HepG2 (cell line): ENCODE measurements at regions not wholly inside any gene's neighbourhood (a gene's known extent, or its start where the extent isn't known, plus 50 kb on each side); places are given as distances from the start of the nearest gene placed in this dataset.

Experiments used
- ATAC-seq: fragments of 200-7000 bp; cut with Tn5 transposase; 3 replicates; pipeline ENCODE4 v1.9.1; 2020; ENCODE audit warnings: mild to moderate bottlenecking, moderate library complexity
- BruUV-seq: library from RNA; stranded (reverse); fragments of 400-500 nt; replicated peaks from 2 replicates; lab custom pipeline; 2021; lab: Mats Ljungman, UMichigan
- CTCF ChIA-PET: fragments of 300-600 bp; formaldehyde crosslinking; extraction: SDS; loops from one replicate; lab custom pipeline; 2021; ENCODE audit warnings: low total read pairs, inconsistent platforms, low intra/inter-chr PET ratio; lab: Yijun Ruan, JAX
- POLR2A ChIA-PET: fragments of 350-600 bp; sonication (Branson Sonifier 250); formaldehyde crosslinking; loops from one replicate; lab custom pipeline; 2020; ENCODE audit warnings: antibody characterized with exemption, inconsistent platforms; lab: Yijun Ruan, JAX
- DNase-seq: peaks from one replicate; pipeline ENCODE4 v3.0.0-alpha.2; 2015; ENCODE audit warnings: low spot score
- FAIRE-seq: peaks from 3 replicates; lab custom pipeline; 2011; peaks lifted over from hg19 to GRCh38; lab: Jason Lieb, UNC
- H2AFZ ChIP-seq: one replicate; pipeline ENCODE4 v1.6.1; 2011; ENCODE audit warnings: low read length, inconsistent platforms
- H3K27ac ChIP-seq: fragments of 300-600 bp; 3 replicates; pipeline ENCODE4 v1.8.0; 2011; ENCODE audit warnings: mixed run types, mild to moderate bottlenecking, mixed read lengths, low read length, inconsistent platforms; ENCODE audit not compliant: insufficient read depth; ENCODE audit errors: extremely low read length
- H3K27me3 ChIP-seq, 2 experiments: fragments of 200-600 bp in 1 of 2; 2 replicates in 1 of 2; 3 replicates in 1 of 2; pipeline versions ENCODE4 v1.6.0 to v1.8.0; 2011; ENCODE audit warnings: low read length in 2 of 2, mild to moderate bottlenecking in 2 of 2, moderate library complexity in 2 of 2, inconsistent platforms in 1 of 2; ENCODE audit not compliant: insufficient read depth in 2 of 2, control insufficient read depth in 1 of 2
- H3K36me3 ChIP-seq, 2 experiments: fragments of 200-600 bp in 1 of 2; replicated peaks in 1 of 2; 2 replicates in 1 of 2; 3 replicates in 1 of 2; pipeline versions ENCODE4 v1.5.1 to v1.8.0; 2011; ENCODE audit warnings: low read length in 2 of 2, inconsistent platforms in 1 of 2; ENCODE audit not compliant: insufficient read depth in 2 of 2, control insufficient read depth in 1 of 2
- H3K4me1 ChIP-seq: 2 replicates; pipeline ENCODE4 v1.5.1; 2012; ENCODE audit warnings: low read length, inconsistent platforms; ENCODE audit not compliant: insufficient read depth
- H3K4me2 ChIP-seq: 2 replicates; pipeline ENCODE4 v1.6.0; 2011; ENCODE audit warnings: low read depth, low read length, inconsistent platforms
- H3K4me3 ChIP-seq, 3 experiments: fragments of 200-600 bp in 1 of 3; sonication (generic), shearing (Covaris generic) in 1 of 3; replicated peaks in 1 of 3; 2 replicates each; pipeline ENCODE4 v1.5.1; 2011 to 2016; ENCODE audit warnings: low read length in 3 of 3, inconsistent platforms in 2 of 3, low read depth in 2 of 3, mild to moderate bottlenecking in 2 of 3, control low read depth in 1 of 3, mixed read lengths in 1 of 3; ENCODE audit not compliant: insufficient read depth in 1 of 3
- H3K79me2 ChIP-seq: one replicate; pipeline ENCODE4 v1.6.1; 2011; ENCODE audit warnings: low read length, inconsistent platforms; ENCODE audit not compliant: insufficient read depth
- H3K9ac ChIP-seq: 2 replicates; pipeline ENCODE4 v1.6.0; 2011; ENCODE audit warnings: mild to moderate bottlenecking, low read depth, low read length, inconsistent platforms; ENCODE audit not compliant: insufficient read depth
- H3K9me3 ChIP-seq: 2 replicates; pipeline ENCODE4 v1.5.1; 2012; ENCODE audit warnings: mild to moderate bottlenecking, low read length
- H4K20me1 ChIP-seq: 2 replicates; pipeline ENCODE4 v1.6.0; 2011; ENCODE audit warnings: inconsistent platforms, mild to moderate bottlenecking, low read length, moderate library complexity; ENCODE audit not compliant: insufficient read depth
- AHR ChIP-seq: IDR thresholded peaks from 2 replicates; pipeline ENCODE4 v1.6.1; 2018; ENCODE audit warnings: missing genetic modification reagents, missing compliant biosample characterization
- CHD4 ChIP-seq: fragments of 200-600 bp; sonication (generic); IDR thresholded peaks from 2 replicates; pipeline ENCODE4 v1.7.0; 2017; ENCODE audit warnings: mild to moderate bottlenecking, low read length, borderline replicate concordance
- NBN ChIP-seq: fragments of 450-650 bp; conservative IDR thresholded peaks from 2 replicates; pipeline ENCODE4 v1.6.1; 2017
- NR0B2 ChIP-seq: sonication (generic); formaldehyde crosslinking; IDR thresholded peaks from 2 replicates; pipeline ENCODE4 v1.4.0; 2020; ENCODE audit warnings: mild to moderate bottlenecking, missing genetic modification reagents
- PBX2 ChIP-seq: IDR thresholded peaks from 2 replicates; pipeline ENCODE4 v1.6.1; 2016; ENCODE audit warnings: control low read depth
- TARDBP ChIP-seq: sonication (generic); formaldehyde crosslinking; IDR thresholded peaks from 2 replicates; pipeline ENCODE4 v1.8.0; 2022; ENCODE audit warnings: mild to moderate bottlenecking, missing genetic modification reagents
- THAP9 ChIP-seq: sonication (generic); formaldehyde crosslinking; IDR thresholded peaks from 2 replicates; pipeline ENCODE4; 2020; ENCODE audit warnings: missing genetic modification reagents, mild to moderate bottlenecking, borderline replicate concordance
- WGBS: methylation state at CpG from one replicate; pipeline ENCODE4 v1.1.6; 2017; ENCODE audit warnings: low lambda C conversion rate; 5-methylcytosine and 5-hydroxymethylcytosine counted together
- in situ Hi-C: cut with HindIII; loops from 2 replicates; pipeline ENCODE4 v1.10.0; 2017; ENCODE audit warnings: low pct_unique_long_range_greater_than_20kb; ENCODE audit not compliant: extremely low pct_ligation_motif_present
- intact Hi-C: fragments of 100-400 bp; cut with micrococcal nuclease; formaldehyde crosslinking; loops from one replicate; pipeline ENCODE4 v1.10.0; 2022; ENCODE audit not compliant: unreplicated experiment

GRCh38 chr1:67495327-67495726 lies 65.1 kb upstream of the SERBP1 start:
- H3K4me2 ChIP-seq: no peak overlapping the region
- no peaks in the 10 kb centered on the region for H3K27me3 ChIP-seq
- TF ChIP-seq CHD4 (no peak), NR0B2 (CRISPR knock-in tag) (no peak), TARDBP (no peak), AHR (CRISPR knock-in tag) (no peak), PBX2 (CRISPR knock-in tag) (no peak), THAP9 (CRISPR knock-in tag) (no peak), NBN (no peak)
- no peak for FAIRE-seq
- H3K4me1 ChIP-seq: peaks cover 10% of the 10 kb centered on the region
- no TSS peak for BruUV-seq
- no peak overlapping the region for H3K27ac ChIP-seq
- CTCF ChIA-PET: no interaction called here
- in situ Hi-C loops: no loop called here
- no peak overlapping the region for H2AFZ ChIP-seq
- DNase-seq: no peak
- no peaks in the 10 kb centered on the region for H3K79me2 ChIP-seq
- H3K9ac ChIP-seq: no peak overlapping the region
- WGBS: 66% methylated on average over 6 of the region's 6 CpGs
- intact Hi-C loops: no loop called here
- no peaks in the 10 kb centered on the region for H4K20me1 ChIP-seq
- H3K9me3 ChIP-seq: no peaks in the 10 kb centered on the region
- no peaks in the 10 kb centered on the region for H3K36me3 ChIP-seq
- POLR2A ChIA-PET: no interaction called here
- no peak overlapping the region for H3K4me3 ChIP-seq
- no peak for ATAC-seq
